Aorta (tissue), 5 donors: ENCODE measurements at regions not wholly inside any gene's neighbourhood (a gene's known extent, or its start where the extent isn't known, plus 50 kb on each side); places are given as distances from the start of the nearest gene placed in this dataset.

Experiments
- ATAC-seq: fragments of 200-7000 bp; cut with Tn5 transposase; one replicate; pipeline ENCODE4 v1.9.1; 2022; ENCODE audit warnings: moderate library complexity; ENCODE audit not compliant: low FRiP score
- DNase-seq, 2 donors: peaks; one replicate each; pipeline ENCODE4 v3.0.0-alpha.2; 2020
- H3K27ac ChIP-seq, 2 donors: one replicate each; pipeline ENCODE4 v1.5.1; 2013; ENCODE audit warnings: low read length in 2 of 2, mild to moderate bottlenecking in 2 of 2, moderate library complexity in 2 of 2, control low read depth in 1 of 2, inconsistent platforms in 1 of 2, low read depth in 1 of 2
- H3K27me3 ChIP-seq, 2 donors: one replicate each; pipeline ENCODE4 v1.6.1; 2013; ENCODE audit warnings: control low read depth in 1 of 2, low read length in 1 of 2, mild to moderate bottlenecking in 1 of 2, moderate library complexity in 1 of 2; ENCODE audit not compliant: insufficient read depth in 2 of 2, control insufficient read depth in 1 of 2
- H3K36me3 ChIP-seq, 2 donors: one replicate each; pipeline ENCODE4 v1.6.1; 2013; ENCODE audit warnings: control low read depth in 1 of 2, low read length in 1 of 2, mild to moderate bottlenecking in 1 of 2; ENCODE audit not compliant: insufficient read depth in 2 of 2, control insufficient read depth in 1 of 2
- H3K4me1 ChIP-seq, 2 donors: one replicate each; pipeline ENCODE4 v1.6.1; 2013; ENCODE audit warnings: low read length in 2 of 2, control low read depth in 1 of 2, mild to moderate bottlenecking in 1 of 2, moderate library complexity in 1 of 2; ENCODE audit not compliant: insufficient read depth in 2 of 2, control insufficient read depth in 1 of 2
- H3K4me3 ChIP-seq, 2 donors: one replicate each; pipeline ENCODE4 v1.5.1; 2013; ENCODE audit warnings: low read length in 2 of 2, control low read depth in 1 of 2, mild to moderate bottlenecking in 1 of 2
- H3K9me3 ChIP-seq: one replicate; pipeline ENCODE4 v1.6.1; 2013; ENCODE audit warnings: mild to moderate bottlenecking, low read length; ENCODE audit not compliant: control insufficient read depth
- WGBS, 2 donors: extraction: QIAGEN DNeasy Blood & Tissue Kit; methylation state at CpG; one replicate each; pipeline ENCODE4 v1.1.7; 2013; 5-methylcytosine and 5-hydroxymethylcytosine counted together
- intact Hi-C, 2 donors: fragments of 100-400 bp; cut with DNase I; formaldehyde crosslinking; loops; one replicate each; pipeline versions ENCODE4 v1.14.2 to v1.15.0; 2022
- donor health status: healthy with polysubstance abuse.
- donor health status: Bipolar disorder and iron deficiency.
- donor health status: DM: no; HTN: no; CAD: no.
- donor health status: DM: no; HTN: no; CAD: no.
- donor health status: DM: yes; HTN: yes; CAD: no.

DNA sequence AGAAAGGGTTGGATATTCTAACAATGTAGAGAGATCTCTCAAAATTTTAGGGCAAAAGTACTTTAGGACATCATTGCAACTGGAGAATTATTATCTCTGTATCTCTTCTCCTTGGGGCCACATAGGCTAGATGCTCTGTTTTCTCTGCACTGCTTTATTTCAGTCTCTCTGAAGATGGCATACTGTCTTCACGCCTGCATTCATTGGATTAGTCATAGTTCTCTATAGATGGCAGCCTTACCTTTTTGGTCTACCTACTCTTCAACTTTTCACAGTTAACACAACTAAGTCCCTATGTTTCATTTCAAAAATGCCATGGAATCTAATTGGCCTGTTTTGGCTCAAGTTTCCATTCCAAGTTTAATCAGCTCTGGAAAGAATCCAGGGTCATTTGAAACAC is 1623.3 kb upstream of the B3GALT2 start:
- H3K27me3 ChIP-seq: no peaks in the 10 kb centered on the region
- no peaks in the 10 kb centered on the region for H3K9me3 ChIP-seq
- intact Hi-C loops: no loop called here
- no peak overlapping the region for H3K4me3 ChIP-seq
- no peak for DNase-seq
- WGBS, 2 donors: 91 to 96% methylated on average over 1 of the region's 1 CpG
- H3K4me1 ChIP-seq: no peaks in the 10 kb centered on the region
- no peak for ATAC-seq
- no peak overlapping the region for H3K27ac ChIP-seq
- no peaks in the 10 kb centered on the region for H3K36me3 ChIP-seq

DNA sequence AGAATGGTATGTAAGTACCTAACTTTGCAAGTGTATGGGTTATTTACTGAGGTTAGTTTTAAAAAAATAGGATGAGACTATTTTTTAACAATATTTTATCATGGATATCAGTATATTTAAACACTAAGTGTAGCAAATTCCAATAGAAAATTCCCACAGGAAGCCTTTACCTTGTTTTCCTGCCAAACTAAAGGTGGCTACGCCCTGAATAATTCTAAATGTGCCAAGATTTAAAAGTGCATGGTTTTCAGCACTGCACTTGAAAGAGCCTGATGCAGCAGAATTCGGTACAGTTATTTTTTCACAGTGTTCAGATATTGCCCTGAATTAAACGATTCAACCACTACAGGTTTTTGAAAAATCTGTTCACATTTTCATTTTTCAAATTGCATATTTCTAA is 1622.8 kb upstream of the B3GALT2 start:
- Histone ChIP-seq H3K4me1 (no peaks in the 10 kb centered on the region), H3K27ac (no peak overlapping the region), H3K27me3 (no peaks in the 10 kb centered on the region), H3K4me3 (no peak overlapping the region), H3K9me3 (no peaks in the 10 kb centered on the region), H3K36me3 (no peaks in the 10 kb centered on the region)
- WGBS, 2 donors: 5 to 14% methylated on average over 3 of the region's 3 CpGs
- intact Hi-C loops: no loop called here
- ATAC-seq (no peak), DNase-seq (no peak)

DNA sequence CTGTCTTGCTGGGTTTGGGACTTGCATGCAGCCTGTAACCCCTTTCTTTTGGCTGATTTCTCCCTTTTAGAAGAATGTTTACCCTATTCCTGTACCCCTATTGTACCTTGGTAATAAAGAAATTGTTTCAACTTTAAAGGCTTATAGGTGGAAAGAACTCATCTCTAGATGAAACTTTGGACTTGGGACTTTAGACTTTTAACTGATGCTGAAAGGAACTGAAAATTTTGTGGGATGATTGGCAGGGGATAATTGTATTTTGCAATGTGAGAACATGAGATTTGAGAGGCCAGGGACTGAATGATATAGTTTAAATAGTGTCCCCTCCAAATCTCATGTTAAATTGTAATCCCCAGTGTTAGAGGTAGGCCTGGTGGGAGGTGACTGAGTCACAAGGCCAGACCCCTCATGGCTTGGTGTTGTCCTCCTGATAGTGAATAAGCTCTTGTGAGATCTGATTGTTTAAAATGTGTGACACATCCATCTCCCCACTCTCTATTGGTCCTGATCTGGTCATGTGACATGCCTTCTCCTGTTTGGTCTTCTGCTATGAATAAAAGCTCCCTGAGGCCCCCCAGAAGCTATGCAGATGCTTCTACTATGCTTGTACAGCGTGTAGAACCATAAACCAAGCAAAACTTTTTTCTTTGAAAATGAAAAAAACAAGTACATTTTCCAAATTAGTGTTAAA is 1621.3 kb upstream of the B3GALT2 start:
- DNase-seq: no peak
- ATAC-seq: no peak
- intact Hi-C loops: no loop called here

DNA sequence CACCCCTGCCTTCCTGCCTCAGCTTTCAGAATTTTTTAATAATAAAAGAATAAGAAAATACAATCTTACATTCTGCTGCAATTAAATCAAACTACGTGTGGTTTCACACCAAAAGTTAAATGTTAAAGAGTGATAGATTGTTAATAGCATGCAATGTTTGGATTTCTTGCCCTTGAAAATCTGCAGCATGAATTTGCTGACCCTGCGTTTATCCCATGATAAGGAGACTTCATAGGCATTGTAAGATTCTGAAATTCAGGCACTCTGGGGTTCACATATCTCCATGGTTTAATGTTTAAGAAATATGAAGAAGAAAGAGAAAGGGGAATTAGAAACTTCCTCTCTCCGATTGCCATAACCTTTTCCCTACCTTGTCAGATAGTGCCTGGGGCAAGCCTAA is 1616.2 kb upstream of the B3GALT2 start:
- no peaks in the 10 kb centered on the region for H3K9me3 ChIP-seq
- ATAC-seq: no peak
- H3K27ac ChIP-seq: no peak overlapping the region
- no peaks in the 10 kb centered on the region for H3K4me1 ChIP-seq
- no peaks in the 10 kb centered on the region for H3K27me3 ChIP-seq
- no peak overlapping the region for H3K4me3 ChIP-seq
- 61 to 64% methylated on average over 3 of the region's 3 CpGs for WGBS, 2 donors
- intact Hi-C loops: no loop called here
- DNase-seq: no peak
- no peaks in the 10 kb centered on the region for H3K36me3 ChIP-seq

More for the DNA sequence above, 1621.3 kb upstream of the B3GALT2 start:
- Histone ChIP-seq H3K4me3 (no peak overlapping the region), H3K36me3 (no peaks in the 10 kb centered on the region), H3K9me3 (no peaks in the 10 kb centered on the region), H3K27me3 (no peaks in the 10 kb centered on the region), H3K27ac (no peak overlapping the region), H3K4me1 (no peaks in the 10 kb centered on the region)
- WGBS, 2 donors: 88 to 96% methylated on average over 1 of the region's 1 CpG

DNA sequence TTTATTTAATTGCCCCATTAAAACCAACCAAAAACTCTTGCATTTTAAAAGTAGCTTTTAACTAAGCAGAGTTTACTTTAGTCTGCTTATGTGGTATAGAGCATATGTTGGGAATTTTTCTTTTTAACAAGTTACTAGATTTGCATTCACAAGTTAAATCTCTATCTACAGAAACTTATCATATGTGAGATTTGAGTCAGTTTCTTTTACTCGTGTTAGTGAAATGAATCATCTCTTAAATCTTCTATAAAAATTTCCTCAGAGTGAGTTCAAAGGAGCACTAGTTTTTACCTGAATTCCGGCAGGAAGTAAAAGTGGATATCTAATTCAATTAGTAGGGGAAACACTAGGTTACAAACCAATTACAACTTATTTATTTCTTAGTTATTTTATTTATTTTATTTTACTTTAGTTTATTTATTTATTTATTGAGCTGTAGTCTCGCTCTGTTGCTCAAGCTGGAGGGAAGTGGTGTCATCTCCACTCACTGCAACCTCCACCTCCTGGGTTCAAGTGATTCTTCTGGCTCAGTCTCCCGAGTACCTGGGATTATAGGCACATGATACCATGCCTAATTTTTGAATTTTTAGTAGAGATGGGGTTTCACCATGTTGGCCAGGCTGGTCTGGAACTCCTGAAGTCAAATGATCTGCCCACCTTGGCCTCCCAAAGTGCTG is 1609.6 kb upstream of the B3GALT2 start:
- ATAC-seq (no peak), DNase-seq (no peak)
- Histone ChIP-seq H3K27ac (no peak overlapping the region), H3K36me3 (no peaks in the 10 kb centered on the region), H3K4me1 (no peaks in the 10 kb centered on the region), H3K9me3 (no peaks in the 10 kb centered on the region), H3K27me3 (no peaks in the 10 kb centered on the region), H3K4me3 (no peak overlapping the region)
- 74 to 75% methylated on average over 4 of the region's 4 CpGs for WGBS, 2 donors
- intact Hi-C loops: no loop called here

DNA sequence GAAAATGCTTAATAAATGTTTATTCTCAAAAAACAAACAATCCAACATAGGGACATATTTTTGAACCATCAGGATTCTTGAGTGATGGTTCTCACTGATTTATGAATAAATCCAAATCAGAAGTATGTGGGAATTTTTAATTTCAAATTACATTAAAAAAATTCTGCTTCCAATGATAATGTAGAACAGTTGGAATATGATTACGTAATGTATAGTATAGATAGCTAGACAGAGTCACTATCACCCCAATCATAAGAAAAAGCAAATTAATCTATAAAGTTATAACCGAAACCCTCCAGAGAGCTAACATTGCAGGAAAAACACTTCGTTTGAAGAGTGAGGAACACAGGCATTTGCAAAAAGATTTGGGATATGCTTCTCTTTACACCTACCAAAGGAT is 1600.6 kb upstream of the B3GALT2 start:
- no peak for DNase-seq
- Histone ChIP-seq H3K9me3 (peaks cover 1% of the 10 kb centered on the region), H3K27me3 (no peaks in the 10 kb centered on the region), H3K4me3 (no peak overlapping the region), H3K27ac (no peak overlapping the region), H3K4me1 (no peaks in the 10 kb centered on the region), H3K36me3 (no peaks in the 10 kb centered on the region)
- 83 to 96% methylated on average over 3 of the region's 3 CpGs for WGBS, 2 donors
- no peak for ATAC-seq
- intact Hi-C loops: no loop called here

DNA sequence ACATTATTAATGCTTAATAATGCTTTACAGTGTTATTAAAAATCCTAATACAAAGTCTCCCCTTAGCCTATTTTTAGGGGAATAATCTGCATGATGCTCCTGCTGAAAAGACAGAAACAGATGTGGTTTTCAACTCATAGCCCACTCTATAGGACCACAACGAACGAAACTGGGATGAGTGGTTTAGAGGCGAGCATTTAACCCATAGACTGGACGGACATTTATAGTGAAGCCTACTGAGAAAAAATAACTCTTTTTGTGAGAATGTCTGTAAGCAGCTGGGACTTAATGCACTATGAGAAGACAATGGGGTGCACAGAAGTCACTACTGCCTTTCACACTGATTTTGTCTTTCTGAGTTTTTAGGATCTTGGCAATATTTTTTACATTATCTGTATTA is 1599.6 kb upstream of the B3GALT2 start:
- no peaks in the 10 kb centered on the region for H3K27me3 ChIP-seq
- H3K4me3 ChIP-seq: no peak overlapping the region
- no peak for ATAC-seq
- intact Hi-C loops: no loop called here
- peaks cover 1% of the 10 kb centered on the region for H3K9me3 ChIP-seq
- no peaks in the 10 kb centered on the region for H3K4me1 ChIP-seq
- no peak overlapping the region for H3K27ac ChIP-seq
- WGBS, 2 donors: 86 to 89% methylated on average over 4 of the region's 4 CpGs
- no peak for DNase-seq
- no peaks in the 10 kb centered on the region for H3K36me3 ChIP-seq

DNA sequence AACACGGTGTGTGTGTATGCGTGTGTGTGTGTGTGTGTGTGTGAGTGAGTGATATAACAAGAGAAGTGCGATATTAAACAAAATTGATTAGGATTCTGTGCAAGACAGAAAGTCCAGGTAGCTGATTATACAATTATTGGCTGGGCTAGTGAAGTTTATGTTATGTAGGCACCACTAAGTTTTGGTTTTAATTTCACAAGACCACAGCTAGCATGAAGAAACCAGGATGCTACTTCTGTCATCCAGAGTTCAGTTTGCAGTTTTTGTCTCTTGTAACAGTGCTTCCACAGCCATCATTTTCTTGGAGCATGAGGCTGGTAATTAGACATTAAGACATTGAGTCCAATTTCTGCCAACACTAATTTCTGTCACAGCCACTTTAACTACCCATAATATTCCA is 1590.2 kb upstream of the B3GALT2 start:
- DNase-seq: no peak
- H3K27me3 ChIP-seq: no peaks in the 10 kb centered on the region
- ATAC-seq: no peak
- no peaks in the 10 kb centered on the region for H3K9me3 ChIP-seq
- no peaks in the 10 kb centered on the region for H3K36me3 ChIP-seq
- WGBS, 2 donors: 76 to 79% methylated on average over 3 of the region's 3 CpGs
- H3K4me1 ChIP-seq: no peaks in the 10 kb centered on the region
- H3K4me3 ChIP-seq: no peak overlapping the region
- no peak overlapping the region for H3K27ac ChIP-seq
- intact Hi-C loops: no loop called here

DNA sequence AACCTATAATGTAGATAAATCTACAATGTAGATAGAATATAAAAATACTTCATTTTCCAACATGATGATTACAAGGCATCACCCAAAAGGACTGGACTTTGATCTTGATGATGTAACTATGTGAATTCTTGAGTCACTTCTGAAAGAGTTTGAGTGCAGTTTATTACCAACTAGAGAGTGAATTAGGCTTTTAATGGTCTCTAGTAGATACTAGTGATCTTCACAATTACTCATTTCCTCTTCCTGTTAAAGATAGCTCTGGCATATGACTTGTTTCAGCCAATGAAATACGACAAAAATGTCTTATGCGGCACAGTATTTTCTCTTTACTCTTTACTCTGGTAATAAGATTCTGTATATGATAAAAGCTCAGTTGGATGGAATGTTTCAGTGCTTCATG is 1588.1 kb upstream of the B3GALT2 start:
- 97 to 98% methylated on average over 2 of the region's 2 CpGs for WGBS, 2 donors
- H3K4me1 ChIP-seq: no peaks in the 10 kb centered on the region
- H3K9me3 ChIP-seq: no peaks in the 10 kb centered on the region
- no peaks in the 10 kb centered on the region for H3K36me3 ChIP-seq
- H3K4me3 ChIP-seq: no peak overlapping the region
- ATAC-seq: no peak
- intact Hi-C loops: no loop called here
- H3K27ac ChIP-seq: no peak overlapping the region
- DNase-seq: no peak
- no peaks in the 10 kb centered on the region for H3K27me3 ChIP-seq
